Mammary epithelial cell (primary cell): ENCODE measurements at regions not wholly inside any gene's neighbourhood (a gene's known extent, or its start where the extent isn't known, plus 50 kb on each side); places are given as distances from the start of the nearest gene placed in this dataset.

Experiments
- EZH2 ChIP-seq: IDR thresholded peaks from 2 replicates; pipeline ENCODE4 v1.6.1; 2012; ENCODE audit warnings: low read length, inconsistent platforms, borderline replicate concordance
- TF ChIP-seq, protein P1 (sequence below), 2 donors: IDR thresholded peaks in 1 of 2; conservative IDR thresholded peaks in 1 of 2; 2 replicates each; pipeline ENCODE4 v1.5.1; 2011 to 2012; ENCODE audit warnings: inconsistent platforms in 2 of 2, low read length in 2 of 2, mild to moderate bottlenecking in 2 of 2, control low read depth in 1 of 2, low read depth in 1 of 2; ENCODE audit not compliant: insufficient read depth in 1 of 2; ENCODE audit errors: extremely low read depth in 1 of 2

DNA sequence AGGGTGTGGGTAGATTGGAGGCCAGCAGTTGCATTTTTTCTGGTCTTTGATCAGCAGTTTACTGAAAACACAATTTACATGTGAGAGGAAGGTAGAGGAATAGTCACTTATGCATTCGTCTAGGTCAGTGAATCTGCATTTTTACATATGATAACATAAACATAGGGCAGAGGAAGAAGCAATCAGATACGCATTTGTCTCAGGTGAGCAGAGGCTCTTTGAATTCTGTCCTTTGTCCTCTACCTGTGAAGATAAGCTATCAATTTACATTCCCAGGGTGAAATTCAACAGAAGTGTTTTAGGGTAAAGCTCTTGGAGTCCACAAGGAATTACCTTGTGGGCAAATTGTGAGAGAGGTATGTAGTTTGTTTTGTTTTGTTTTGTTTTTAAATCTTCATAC, 306.5 kb downstream of the MAGEB5 start:
- TF ChIP-seq, protein P1, sequence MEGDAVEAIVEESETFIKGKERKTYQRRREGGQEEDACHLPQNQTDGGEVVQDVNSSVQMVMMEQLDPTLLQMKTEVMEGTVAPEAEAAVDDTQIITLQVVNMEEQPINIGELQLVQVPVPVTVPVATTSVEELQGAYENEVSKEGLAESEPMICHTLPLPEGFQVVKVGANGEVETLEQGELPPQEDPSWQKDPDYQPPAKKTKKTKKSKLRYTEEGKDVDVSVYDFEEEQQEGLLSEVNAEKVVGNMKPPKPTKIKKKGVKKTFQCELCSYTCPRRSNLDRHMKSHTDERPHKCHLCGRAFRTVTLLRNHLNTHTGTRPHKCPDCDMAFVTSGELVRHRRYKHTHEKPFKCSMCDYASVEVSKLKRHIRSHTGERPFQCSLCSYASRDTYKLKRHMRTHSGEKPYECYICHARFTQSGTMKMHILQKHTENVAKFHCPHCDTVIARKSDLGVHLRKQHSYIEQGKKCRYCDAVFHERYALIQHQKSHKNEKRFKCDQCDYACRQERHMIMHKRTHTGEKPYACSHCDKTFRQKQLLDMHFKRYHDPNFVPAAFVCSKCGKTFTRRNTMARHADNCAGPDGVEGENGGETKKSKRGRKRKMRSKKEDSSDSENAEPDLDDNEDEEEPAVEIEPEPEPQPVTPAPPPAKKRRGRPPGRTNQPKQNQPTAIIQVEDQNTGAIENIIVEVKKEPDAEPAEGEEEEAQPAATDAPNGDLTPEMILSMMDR (conservative IDR thresholded peaks at IDR 0.05 in 1 of 2, IDR thresholded peaks at IDR 0.05 in 1 of 2; ENCODE audit: extremely low read depth in 1 of 2, insufficient read depth in 1 of 2, low read depth in 1 of 2, low read length in 2 of 2), result no peak
- TF ChIP-seq EZH2, result no peak
